Endodermal cell (in vitro differentiated cells): ENCODE measurements at regions not wholly inside any gene's neighbourhood (a gene's known extent, or its start where the extent isn't known, plus 50 kb on each side); places are given as distances from the start of the nearest gene placed in this dataset.

Experiments
- DNase-seq: peaks from one replicate; pipeline ENCODE4 v3.0.0-alpha.2; 2017
- H3K27ac ChIP-seq: 2 replicates; pipeline ENCODE4 v1.5.1; 2013; ENCODE audit warnings: mild to moderate bottlenecking, low read depth, low read length, moderate library complexity
- H3K27me3 ChIP-seq: 2 replicates; pipeline ENCODE4 v1.6.1; 2013; ENCODE audit warnings: mild to moderate bottlenecking, low read length, moderate library complexity; ENCODE audit not compliant: insufficient read depth, control insufficient read depth, poor library complexity, severe bottlenecking
- H3K36me3 ChIP-seq: 2 replicates; pipeline ENCODE4 v1.7.0; 2013; ENCODE audit warnings: mild to moderate bottlenecking, low read length, moderate library complexity; ENCODE audit not compliant: control insufficient read depth, insufficient read depth
- H3K4me1 ChIP-seq: one replicate; pipeline ENCODE4 v1.7.0; 2013; ENCODE audit warnings: low read length; ENCODE audit not compliant: control insufficient read depth, insufficient read depth
- H3K4me3 ChIP-seq: 2 replicates; pipeline ENCODE4 v1.5.1; 2013; ENCODE audit warnings: mild to moderate bottlenecking, low read length, moderate library complexity
- H3K9ac ChIP-seq: 2 replicates; pipeline ENCODE4 v1.6.1; 2013; ENCODE audit warnings: mild to moderate bottlenecking, low read length, moderate library complexity; ENCODE audit not compliant: poor library complexity, severe bottlenecking; ENCODE audit errors: extremely low read depth
- H3K9me3 ChIP-seq: 2 replicates; pipeline ENCODE4 v1.6.1; 2013; ENCODE audit warnings: mild to moderate bottlenecking, low read length, moderate library complexity; ENCODE audit not compliant: control insufficient read depth
- H3K27ac Mint-ChIP-seq: 2 replicates; pipeline ENCODE4 v1.8.0; 2020; ENCODE audit warnings: mixed read lengths
- H3K27me3 Mint-ChIP-seq: 2 replicates; pipeline ENCODE4 v1.8.0; 2021; ENCODE audit warnings: mild to moderate bottlenecking, mixed read lengths; ENCODE audit not compliant: insufficient read depth
- H3K36me3 Mint-ChIP-seq: 2 replicates; pipeline ENCODE4 v1.8.0; 2020; ENCODE audit warnings: low read depth, mixed read lengths
- H3K4me1 Mint-ChIP-seq: 2 replicates; pipeline ENCODE4 v1.8.0; 2020; ENCODE audit warnings: mixed read lengths
- H3K4me3 Mint-ChIP-seq: 2 replicates; pipeline ENCODE4 v1.8.0; 2020; ENCODE audit warnings: mild to moderate bottlenecking, moderate library complexity, mixed read lengths
- H3K9me3 Mint-ChIP-seq: 2 replicates; pipeline ENCODE4 v1.8.0; 2020; ENCODE audit warnings: mild to moderate bottlenecking, mixed read lengths
- WGBS, 2 experiments: methylation state at CpG; one replicate each; pipeline versions ENCODE4 v1.1.5 to v1.1.7; 2013; ENCODE audit warnings: missing lambda C conversion rate in 2 of 2, mixed read lengths in 1 of 2; ENCODE audit not compliant: insufficient coverage in 1 of 2, insufficient read length in 1 of 2; 5-methylcytosine and 5-hydroxymethylcytosine counted together
- TF ChIP-seq, protein P1 (sequence below): fragments of 200-600 bp; sonication (generic); conservative IDR thresholded peaks from 2 replicates; pipeline ENCODE4 v1.5.0; 2021; ENCODE audit warnings: antibody characterized with exemption, mild to moderate bottlenecking

DNA sequence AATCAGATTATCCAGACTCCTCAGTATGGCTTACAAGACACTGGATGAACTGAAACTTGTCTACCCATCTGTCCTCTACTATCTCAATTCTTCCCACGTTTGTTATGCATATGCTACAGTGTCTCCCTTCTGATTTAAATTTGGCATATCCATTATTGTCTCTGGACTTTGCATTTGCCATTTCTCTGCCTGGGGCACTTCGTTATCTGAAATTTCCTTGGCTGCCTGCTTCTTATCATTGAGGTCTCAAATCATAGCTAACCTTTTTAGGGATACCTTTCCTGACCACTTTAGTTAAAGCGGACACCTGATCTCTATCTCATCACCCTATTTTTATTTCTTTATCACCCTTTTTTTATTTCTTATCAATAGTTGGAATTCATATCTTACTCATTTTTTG is 853.4 kb downstream of the KCNJ2 start:
- no peak overlapping the region for H3K27ac Mint-ChIP-seq
- no peak overlapping the region for H3K27ac ChIP-seq
- H3K9me3 ChIP-seq: peaks cover 6% of the 10 kb centered on the region
- no peaks in the 10 kb centered on the region for H3K27me3 Mint-ChIP-seq
- no peak for DNase-seq
- H3K36me3 ChIP-seq: no peaks in the 10 kb centered on the region
- H3K9ac ChIP-seq: no peak overlapping the region
- 83 to 89% methylated on average over 2 to 3 of the region's 3 CpGs for WGBS, 2 experiments
- H3K4me3 ChIP-seq: no peak overlapping the region
- H3K4me3 Mint-ChIP-seq: no peak overlapping the region
- no peaks in the 10 kb centered on the region for H3K4me1 ChIP-seq
- peaks cover 6% of the 10 kb centered on the region for H3K4me1 Mint-ChIP-seq
- no peaks in the 10 kb centered on the region for H3K36me3 Mint-ChIP-seq
- peaks cover 2% of the 10 kb centered on the region for H3K9me3 Mint-ChIP-seq
- H3K27me3 ChIP-seq: no peaks in the 10 kb centered on the region
- TF ChIP-seq, protein P1, sequence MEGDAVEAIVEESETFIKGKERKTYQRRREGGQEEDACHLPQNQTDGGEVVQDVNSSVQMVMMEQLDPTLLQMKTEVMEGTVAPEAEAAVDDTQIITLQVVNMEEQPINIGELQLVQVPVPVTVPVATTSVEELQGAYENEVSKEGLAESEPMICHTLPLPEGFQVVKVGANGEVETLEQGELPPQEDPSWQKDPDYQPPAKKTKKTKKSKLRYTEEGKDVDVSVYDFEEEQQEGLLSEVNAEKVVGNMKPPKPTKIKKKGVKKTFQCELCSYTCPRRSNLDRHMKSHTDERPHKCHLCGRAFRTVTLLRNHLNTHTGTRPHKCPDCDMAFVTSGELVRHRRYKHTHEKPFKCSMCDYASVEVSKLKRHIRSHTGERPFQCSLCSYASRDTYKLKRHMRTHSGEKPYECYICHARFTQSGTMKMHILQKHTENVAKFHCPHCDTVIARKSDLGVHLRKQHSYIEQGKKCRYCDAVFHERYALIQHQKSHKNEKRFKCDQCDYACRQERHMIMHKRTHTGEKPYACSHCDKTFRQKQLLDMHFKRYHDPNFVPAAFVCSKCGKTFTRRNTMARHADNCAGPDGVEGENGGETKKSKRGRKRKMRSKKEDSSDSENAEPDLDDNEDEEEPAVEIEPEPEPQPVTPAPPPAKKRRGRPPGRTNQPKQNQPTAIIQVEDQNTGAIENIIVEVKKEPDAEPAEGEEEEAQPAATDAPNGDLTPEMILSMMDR: no peak

DNA sequence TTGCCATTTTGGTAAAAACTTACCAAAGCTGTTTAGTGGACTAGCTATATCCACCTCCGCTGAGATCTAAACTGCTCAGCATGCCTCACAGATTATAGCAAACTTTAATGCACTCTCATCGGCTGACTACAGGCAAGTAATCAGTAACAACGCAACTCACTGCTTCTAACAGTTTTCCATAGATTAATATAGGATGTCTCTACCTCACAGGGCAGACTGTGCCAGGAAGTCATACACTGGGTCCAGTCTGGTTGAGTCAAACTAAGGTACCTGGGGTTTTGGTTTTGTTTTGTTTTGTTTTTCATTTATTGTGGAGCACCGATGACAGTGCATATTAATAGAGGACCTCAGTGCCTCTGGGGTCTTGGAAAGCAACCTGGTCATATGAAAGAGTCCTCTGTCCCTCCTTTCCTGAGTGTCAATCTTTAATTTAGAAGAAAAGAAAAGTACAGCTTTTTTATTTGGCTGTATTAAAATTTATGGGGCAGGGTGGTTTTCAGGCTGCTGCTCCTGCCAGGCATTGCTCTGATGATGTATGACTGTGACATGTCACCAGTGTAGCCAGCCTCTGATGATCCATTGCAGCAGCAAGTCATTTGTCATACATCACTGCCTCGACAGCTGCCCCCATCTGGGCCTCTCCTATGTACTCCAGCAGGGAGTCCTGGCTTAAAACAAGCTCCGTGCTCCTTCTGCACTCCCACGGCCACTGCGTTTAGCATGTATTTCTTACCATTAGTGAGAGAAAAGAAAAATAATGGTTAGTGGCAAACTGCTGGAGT is 854.1 kb downstream of the KCNJ2 start:
- 74% methylated on average over 5 to 8 of the region's 8 CpGs for WGBS, 2 experiments
- Mint-ChIP-seq H3K4me3 (no peak overlapping the region), H3K27me3 (peaks cover 3% of the 10 kb centered on the region), H3K9me3 (peaks cover 2% of the 10 kb centered on the region), H3K27ac (no peak overlapping the region), H3K36me3 (no peaks in the 10 kb centered on the region), H3K4me1 (peaks cover 6% of the 10 kb centered on the region)
- no peak overlapping the region for H3K4me3 ChIP-seq
- H3K9me3 ChIP-seq: peaks cover 6% of the 10 kb centered on the region
- no peak overlapping the region for H3K9ac ChIP-seq
- peak overlapping the region; percentile 44 for H3K27ac ChIP-seq
- no peak for DNase-seq
- H3K36me3 ChIP-seq: no peaks in the 10 kb centered on the region
- TF ChIP-seq, protein P1: no peak
- H3K4me1 ChIP-seq: no peaks in the 10 kb centered on the region
- H3K27me3 ChIP-seq: no peaks in the 10 kb centered on the region

DNA sequence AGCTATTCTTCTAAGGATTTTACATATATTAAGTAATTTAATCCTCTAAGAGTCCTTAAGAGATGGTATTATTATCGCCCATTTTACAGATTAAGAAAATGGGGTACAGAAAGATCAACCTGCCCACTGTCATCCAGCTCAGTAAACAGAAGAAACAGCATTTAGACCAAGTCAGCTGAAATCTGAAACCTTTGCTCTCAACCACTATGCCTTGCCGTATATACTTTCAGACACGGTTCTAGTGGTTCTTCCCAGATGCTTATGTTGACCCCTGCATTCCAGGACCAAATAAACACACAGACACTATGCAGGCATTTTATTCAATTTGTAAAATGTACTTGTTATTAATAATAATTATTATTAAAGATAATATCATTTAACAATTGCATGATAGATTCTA is 854.8 kb downstream of the KCNJ2 start:
- H3K27ac Mint-ChIP-seq: no peak overlapping the region
- H3K9me3 Mint-ChIP-seq: peaks cover 2% of the 10 kb centered on the region
- DNase-seq: no peak
- H3K4me1 ChIP-seq: no peaks in the 10 kb centered on the region
- 60 to 86% methylated on average over 1 to 3 of the region's 3 CpGs for WGBS, 2 experiments
- no peak overlapping the region for H3K27ac ChIP-seq
- peaks cover 6% of the 10 kb centered on the region for H3K9me3 ChIP-seq
- no peaks in the 10 kb centered on the region for H3K36me3 ChIP-seq
- H3K27me3 Mint-ChIP-seq: peaks cover 3% of the 10 kb centered on the region
- peaks cover 6% of the 10 kb centered on the region for H3K4me1 Mint-ChIP-seq
- no peak overlapping the region for H3K4me3 Mint-ChIP-seq
- H3K36me3 Mint-ChIP-seq: no peaks in the 10 kb centered on the region
- TF ChIP-seq, protein P1: no peak
- no peak overlapping the region for H3K4me3 ChIP-seq
- no peaks in the 10 kb centered on the region for H3K27me3 ChIP-seq
- H3K9ac ChIP-seq: no peak overlapping the region
